ENCODE measurements at regions not wholly inside any gene's neighbourhood (a gene's known extent, or its start where the extent isn't known, plus 50 kb on each side); places are given as distances from the start of the nearest gene placed in this dataset.
"Not testable (repeated sequence)": the region's sequence is repeated elsewhere in the genome, so short reads cannot be mapped to it uniquely, and the experiment has no call there.

DNA sequence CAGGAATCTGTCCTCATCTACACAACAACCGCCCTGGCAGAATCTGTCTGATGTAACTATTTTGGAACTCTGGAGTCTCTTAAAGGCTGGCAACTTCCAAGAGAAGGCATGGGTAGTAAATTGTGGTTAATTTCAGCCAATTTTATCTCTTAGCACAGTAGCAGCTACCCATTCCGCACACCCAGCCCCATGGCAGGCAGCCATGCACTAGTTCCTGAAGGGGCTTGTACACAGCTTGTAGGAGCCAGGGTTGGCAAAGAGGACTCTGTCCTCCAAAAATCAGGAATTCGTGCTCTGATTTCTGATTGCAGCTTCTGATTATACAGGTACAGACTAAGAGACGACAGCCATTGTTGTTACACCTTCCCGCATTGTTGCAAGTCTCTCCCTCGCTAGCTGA, 155.9 kb downstream of the RNF144B start (continued):
- TF ChIP-seq, protein P1, sequence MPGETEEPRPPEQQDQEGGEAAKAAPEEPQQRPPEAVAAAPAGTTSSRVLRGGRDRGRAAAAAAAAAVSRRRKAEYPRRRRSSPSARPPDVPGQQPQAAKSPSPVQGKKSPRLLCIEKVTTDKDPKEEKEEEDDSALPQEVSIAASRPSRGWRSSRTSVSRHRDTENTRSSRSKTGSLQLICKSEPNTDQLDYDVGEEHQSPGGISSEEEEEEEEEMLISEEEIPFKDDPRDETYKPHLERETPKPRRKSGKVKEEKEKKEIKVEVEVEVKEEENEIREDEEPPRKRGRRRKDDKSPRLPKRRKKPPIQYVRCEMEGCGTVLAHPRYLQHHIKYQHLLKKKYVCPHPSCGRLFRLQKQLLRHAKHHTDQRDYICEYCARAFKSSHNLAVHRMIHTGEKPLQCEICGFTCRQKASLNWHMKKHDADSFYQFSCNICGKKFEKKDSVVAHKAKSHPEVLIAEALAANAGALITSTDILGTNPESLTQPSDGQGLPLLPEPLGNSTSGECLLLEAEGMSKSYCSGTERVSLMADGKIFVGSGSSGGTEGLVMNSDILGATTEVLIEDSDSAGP (CRISPR knock-in tag; IDR thresholded peaks at IDR 0.05), result no peak
- TF ChIP-seq NFXL1 (CRISPR knock-in tag; IDR thresholded peaks at IDR 0.05) (no peak), CBFA2T2 (conservative IDR thresholded peaks at IDR 0.05) (no peak)

DNA sequence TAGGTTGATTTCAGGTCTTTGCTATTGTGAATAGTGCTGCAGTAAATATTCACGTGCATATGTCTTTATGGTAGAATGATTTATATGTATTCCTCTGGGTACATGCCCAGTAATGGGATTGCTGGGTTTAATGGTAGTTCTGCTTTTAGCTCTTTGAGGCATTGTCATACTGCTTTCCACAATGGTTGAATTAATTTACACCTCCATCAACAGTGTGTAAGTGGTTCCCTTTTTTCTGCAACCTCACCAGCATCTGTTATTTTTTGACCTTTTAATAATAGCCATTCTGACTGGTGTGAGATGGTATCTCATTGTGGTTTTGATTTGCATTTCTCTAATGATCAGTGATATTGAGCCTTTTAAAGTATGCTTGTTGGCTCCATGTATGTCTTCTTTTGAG, 158.0 kb downstream of the RNF144B start:
- H3K9ac ChIP-seq (ENCODE audit: insufficient read depth in 1 of 2, low read depth in 2 of 2, low read length in 2 of 2); CTCF ChIA-PET (ENCODE audit: low intra/inter-chr PET ratio); H3K27ac ChIP-seq (ENCODE audit: extremely low read depth, low read depth, low read length); ATAC-seq; H3K79me2 ChIP-seq (ENCODE audit: control insufficient read depth, insufficient read depth, low read length); H3K36me3 ChIP-seq (ENCODE audit: control insufficient read depth, insufficient read depth, low read length); in situ Hi-C loops (cut with MboI); H2AFZ ChIP-seq (ENCODE audit: low read depth, low read length); H4K20me1 ChIP-seq (replicated peaks; ENCODE audit: control insufficient read depth, insufficient read depth, low read length); H3K4me3 ChIP-seq; H3K27me3 ChIP-seq (ENCODE audit: control insufficient read depth in 2 of 2, insufficient read depth in 2 of 2, low read length in 2 of 2); DNase-seq (ENCODE audit: extremely low read depth in 1 of 4, low spot score in 3 of 4); FAIRE-seq; H3K9me1 ChIP-seq (ENCODE audit: control insufficient read depth, insufficient read depth, low read length); POLR2A ChIA-PET; H3K9me3 ChIP-seq (replicated peaks; ENCODE audit: control insufficient read depth, insufficient read depth, low read depth, low read length); intact Hi-C loops (cut with micrococcal nuclease); BruUV-seq (replicated peaks); H3K4me2 ChIP-seq (ENCODE audit: insufficient read depth, low read length); H3K4me1 ChIP-seq (replicated peaks in 1 of 2; ENCODE audit: control insufficient read depth in 2 of 2, insufficient read depth in 2 of 2, low read length in 2 of 2): not testable (repeated sequence)
- WGBS (ENCODE audit: insufficient coverage, low coverage, missing lambda C conversion rate), result 0% methylated on average over 1 of the region's 1 CpG

DNA sequence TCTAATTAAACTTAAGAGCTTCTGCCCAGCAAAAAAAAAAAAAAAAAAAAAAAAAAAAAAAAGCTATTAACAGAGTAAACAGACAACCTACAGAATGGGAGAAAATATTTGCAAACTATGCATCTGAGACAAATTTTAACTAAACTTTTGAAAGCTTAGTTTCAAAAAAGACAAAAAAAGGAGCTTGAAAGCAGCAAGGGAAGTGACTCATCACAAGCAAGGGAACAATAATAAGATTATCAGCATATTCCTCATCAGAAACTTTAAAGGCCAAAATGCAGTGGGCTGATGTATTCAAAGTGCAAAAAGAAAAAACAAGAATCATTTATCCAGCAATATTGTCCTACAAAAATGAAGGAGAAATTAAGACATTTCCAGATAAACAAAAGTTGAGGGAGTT, 158.6 kb downstream of the RNF144B start:
- Histone ChIP-seq H2AFZ (ENCODE audit: low read depth, low read length) (no peak overlapping the region), H4K20me1 (replicated peaks; ENCODE audit: control insufficient read depth, insufficient read depth, low read length) (no peaks in the 10 kb centered on the region), H3K9ac (ENCODE audit: insufficient read depth in 1 of 2, low read depth in 2 of 2, low read length in 2 of 2) (no peak overlapping the region), H3K9me3 (replicated peaks; ENCODE audit: control insufficient read depth, insufficient read depth, low read depth, low read length) (no peaks in the 10 kb centered on the region), H3K79me2 (ENCODE audit: control insufficient read depth, insufficient read depth, low read length) (no peaks in the 10 kb centered on the region), H3K4me3 (no peak overlapping the region), H3K36me3 (ENCODE audit: control insufficient read depth, insufficient read depth, low read length) (no peaks in the 10 kb centered on the region), H3K4me1 (replicated peaks in 1 of 2; ENCODE audit: control insufficient read depth in 2 of 2, insufficient read depth in 2 of 2, low read length in 2 of 2) (no peaks in the 10 kb centered on the region), H3K9me1 (ENCODE audit: control insufficient read depth, insufficient read depth, low read length) (no peaks in the 10 kb centered on the region), H3K4me2 (ENCODE audit: insufficient read depth, low read length) (no peak overlapping the region), H3K27ac (ENCODE audit: extremely low read depth, low read depth, low read length) (no peak overlapping the region), H3K27me3 (ENCODE audit: control insufficient read depth in 2 of 2, insufficient read depth in 2 of 2, low read length in 2 of 2) (no peaks in the 10 kb centered on the region)
- DNase-seq (ENCODE audit: extremely low read depth in 1 of 4, low spot score in 3 of 4) (no peak), ATAC-seq (no peak), FAIRE-seq (no peak)
- in situ Hi-C loops (cut with MboI) (no loop called here), intact Hi-C loops (cut with micrococcal nuclease) (no loop called here)
- no TSS peak for BruUV-seq (replicated peaks)
- POLR2A ChIA-PET, result interaction anchor here (0.6 kb wide), 1 partner anchor 78 kb away, joined by 3 read pairs; no protein-coding TSS in a partner anchor
- CTCF ChIA-PET (ENCODE audit: low intra/inter-chr PET ratio), result no interaction called here
- TF ChIP-seq ETS2 (tag; IDR thresholded peaks at IDR 0.05; ENCODE audit: borderline replicate concordance, poor library complexity, severe bottlenecking) (no peak), SRSF1 (IDR thresholded peaks at IDR 0.05; ENCODE audit: low read depth, low read length) (no peak), ZKSCAN1 (IDR thresholded peaks at IDR 0.05; ENCODE audit: low read depth, low read length) (no peak), SMARCC2 (IDR thresholded peaks at IDR 0.05; ENCODE audit: low read depth) (no peak), SLC30A9 (CRISPR knock-in tag; IDR thresholded peaks at IDR 0.05) (no peak), DMBX1 (CRISPR knock-in tag; IDR thresholded peaks at IDR 0.05; ENCODE audit: borderline replicate concordance) (no peak), SIRT6 (IDR thresholded peaks at IDR 0.05; ENCODE audit: low read depth, low read length) (no peak), ZNF584 (CRISPR knock-in tag; IDR thresholded peaks at IDR 0.05; ENCODE audit: low read depth) (no peak)
- TF ChIP-seq, protein P2, sequence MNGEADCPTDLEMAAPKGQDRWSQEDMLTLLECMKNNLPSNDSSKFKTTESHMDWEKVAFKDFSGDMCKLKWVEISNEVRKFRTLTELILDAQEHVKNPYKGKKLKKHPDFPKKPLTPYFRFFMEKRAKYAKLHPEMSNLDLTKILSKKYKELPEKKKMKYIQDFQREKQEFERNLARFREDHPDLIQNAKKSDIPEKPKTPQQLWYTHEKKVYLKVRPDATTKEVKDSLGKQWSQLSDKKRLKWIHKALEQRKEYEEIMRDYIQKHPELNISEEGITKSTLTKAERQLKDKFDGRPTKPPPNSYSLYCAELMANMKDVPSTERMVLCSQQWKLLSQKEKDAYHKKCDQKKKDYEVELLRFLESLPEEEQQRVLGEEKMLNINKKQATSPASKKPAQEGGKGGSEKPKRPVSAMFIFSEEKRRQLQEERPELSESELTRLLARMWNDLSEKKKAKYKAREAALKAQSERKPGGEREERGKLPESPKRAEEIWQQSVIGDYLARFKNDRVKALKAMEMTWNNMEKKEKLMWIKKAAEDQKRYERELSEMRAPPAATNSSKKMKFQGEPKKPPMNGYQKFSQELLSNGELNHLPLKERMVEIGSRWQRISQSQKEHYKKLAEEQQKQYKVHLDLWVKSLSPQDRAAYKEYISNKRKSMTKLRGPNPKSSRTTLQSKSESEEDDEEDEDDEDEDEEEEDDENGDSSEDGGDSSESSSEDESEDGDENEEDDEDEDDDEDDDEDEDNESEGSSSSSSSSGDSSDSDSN (IDR thresholded peaks at IDR 0.05; ENCODE audit: borderline replicate concordance in 1 of 2, low read depth in 2 of 2, low read length in 2 of 2), result no peak
